Ectodermal cell (in vitro differentiated cells): ENCODE measurements at regions not wholly inside any gene's neighbourhood (a gene's known extent, or its start where the extent isn't known, plus 50 kb on each side); places are given as distances from the start of the nearest gene placed in this dataset.
"Not testable (repeated sequence)": the region's sequence is repeated elsewhere in the genome, so short reads cannot be mapped to it uniquely, and the experiment has no call there.

Experiments
- H3K27ac ChIP-seq: 2 replicates; pipeline ENCODE4 v1.7.0; 2013; ENCODE audit warnings: mild to moderate bottlenecking, low read depth, low read length; ENCODE audit not compliant: insufficient read depth, poor library complexity, severe bottlenecking
- H3K27me3 ChIP-seq: 2 replicates; pipeline ENCODE4 v1.7.0; 2013; ENCODE audit warnings: mild to moderate bottlenecking, low read length; ENCODE audit not compliant: insufficient read depth, control insufficient read depth, poor library complexity, severe bottlenecking
- H3K36me3 ChIP-seq: one replicate; pipeline ENCODE4 v1.7.0; 2013; ENCODE audit warnings: low read length; ENCODE audit not compliant: control insufficient read depth, insufficient read depth
- H3K4me1 ChIP-seq: one replicate; pipeline ENCODE4 v1.7.0; 2013; ENCODE audit warnings: low read length; ENCODE audit not compliant: control insufficient read depth, insufficient read depth
- H3K4me3 ChIP-seq: 2 replicates; pipeline ENCODE4 v1.7.0; 2013; ENCODE audit warnings: low read depth, low read length, control low read depth; ENCODE audit not compliant: insufficient read depth
- H3K9me3 ChIP-seq: 2 replicates; pipeline ENCODE4 v1.7.0; 2013; ENCODE audit warnings: mild to moderate bottlenecking, low read length, moderate library complexity; ENCODE audit not compliant: control insufficient read depth
- WGBS, 2 experiments: methylation state at CpG; one replicate each; pipeline ENCODE4 v1.1.7; 2013; ENCODE audit warnings: missing lambda C conversion rate in 2 of 2; 5-methylcytosine and 5-hydroxymethylcytosine counted together

- H3K27ac ChIP-seq: no peak overlapping the region
- H3K36me3 ChIP-seq: no peaks in the 10 kb centered on the region
- H3K4me1 ChIP-seq: no peaks in the 10 kb centered on the region
- 93% methylated on average over 3 of the region's 3 CpGs for WGBS, 2 experiments
- no peaks in the 10 kb centered on the region for H3K27me3 ChIP-seq
- H3K9me3 ChIP-seq: no peaks in the 10 kb centered on the region
- H3K4me3 ChIP-seq: no peak overlapping the region
Observed at GRCh38 chr7:65746398-65746669, 126.5 kb upstream of the VKORC1L1 start.

DNA sequence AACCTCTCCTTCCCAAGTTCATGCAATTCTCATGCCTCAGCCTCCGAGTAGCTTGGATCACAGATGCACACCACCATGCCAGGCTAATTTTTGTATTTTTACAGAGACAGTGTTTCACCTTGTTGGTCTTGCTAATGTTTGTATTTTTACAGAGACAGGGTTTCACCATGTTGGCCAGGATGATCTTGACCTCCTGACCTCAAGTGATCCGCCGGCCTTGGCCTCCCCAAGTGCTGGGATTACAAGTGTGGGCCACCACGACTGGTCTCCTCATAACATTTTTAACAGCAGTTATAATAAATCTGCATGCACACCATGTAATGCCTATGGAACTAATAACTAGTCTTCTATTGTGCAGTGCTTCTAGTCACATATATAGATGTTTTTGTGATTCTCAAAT is 123.8 kb upstream of the VKORC1L1 start:
- 92 to 94% methylated on average over 4 of the region's 4 CpGs for WGBS, 2 experiments
- Histone ChIP-seq H3K4me3 (no peak overlapping the region), H3K9me3 (no peaks in the 10 kb centered on the region), H3K4me1 (no peaks in the 10 kb centered on the region), H3K27me3 (no peaks in the 10 kb centered on the region), H3K36me3 (no peaks in the 10 kb centered on the region), H3K27ac (no peak overlapping the region)

DNA sequence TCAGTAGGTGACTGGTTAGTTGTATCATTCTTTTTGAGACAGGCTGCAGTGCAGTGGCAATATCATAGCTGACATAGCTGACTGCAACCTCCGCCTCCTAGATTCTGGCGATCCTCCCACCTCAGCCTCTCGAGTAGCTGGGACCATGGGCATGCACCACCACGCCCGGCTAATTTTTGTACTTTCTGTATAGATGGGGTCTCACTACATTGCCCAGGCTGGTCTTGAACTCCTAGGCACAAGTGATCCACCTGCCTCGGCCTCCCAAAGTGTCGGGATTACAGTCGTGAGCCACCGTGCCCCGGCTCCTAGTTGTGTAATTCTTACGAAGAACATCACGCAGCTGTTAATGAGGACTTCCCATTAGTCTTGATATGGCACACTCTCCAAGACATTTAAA is 123.4 kb upstream of the VKORC1L1 start:
- H3K9me3 ChIP-seq: no peaks in the 10 kb centered on the region
- no peaks in the 10 kb centered on the region for H3K36me3 ChIP-seq
- whole genome bisulfite sequencing, 2 experiments: 93 to 96% methylated on average over 12 of the region's 12 CpGs
- H3K27ac ChIP-seq: no peak overlapping the region
- no peaks in the 10 kb centered on the region for H3K4me1 ChIP-seq
- no peak overlapping the region for H3K4me3 ChIP-seq
- H3K27me3 ChIP-seq: no peaks in the 10 kb centered on the region

GRCh38 chr7:65750511-65751344 is 122.1 kb upstream of the VKORC1L1 start:
- H3K4me1 ChIP-seq: no peaks in the 10 kb centered on the region
- peak overlapping the region; percentile 60 for H3K27ac ChIP-seq
- peak overlapping the region; percentile 98 for H3K4me3 ChIP-seq
- no peaks in the 10 kb centered on the region for H3K27me3 ChIP-seq
- no peaks in the 10 kb centered on the region for H3K36me3 ChIP-seq
- H3K9me3 ChIP-seq: no peaks in the 10 kb centered on the region
- 0% methylated on average over 69 of the region's 69 CpGs for WGBS, 2 experiments

GRCh38 chr7:65754070-65754469 is 118.8 kb upstream of the VKORC1L1 start:
- 92 to 95% methylated on average over 4 to 5 of the region's 5 CpGs for WGBS, 2 experiments

DNA sequence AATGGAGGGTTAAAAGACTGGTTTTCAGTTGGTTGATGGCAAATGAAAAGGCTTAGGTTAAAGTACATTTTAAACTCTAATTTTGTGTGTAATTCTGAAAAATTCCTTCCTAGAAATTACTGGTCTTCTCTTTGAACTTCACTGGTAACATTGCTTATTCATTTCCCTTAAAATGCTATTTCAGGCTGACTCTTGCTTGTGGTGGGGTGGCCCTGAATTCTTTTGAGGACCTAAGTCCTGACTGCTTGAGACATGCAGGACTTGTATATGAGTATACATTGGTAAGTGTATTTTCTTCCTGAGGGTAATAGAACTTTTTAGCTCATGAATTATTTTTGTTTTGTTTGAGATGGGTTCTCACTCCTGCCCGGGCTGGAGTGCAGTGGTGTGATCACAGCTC is 113.9 kb upstream of the VKORC1L1 start:
- H3K36me3 ChIP-seq: not testable (repeated sequence)
- 100% methylated on average over 1 of the region's 1 CpG for WGBS, 2 experiments

More at GRCh38 chr7:65754070-65754469, 118.8 kb upstream of the VKORC1L1 start:
- not testable (repeated sequence) for H3K9me3 ChIP-seq, H3K27me3 ChIP-seq, H3K27ac ChIP-seq, H3K36me3 ChIP-seq, H3K4me1 ChIP-seq, H3K4me3 ChIP-seq

GRCh38 chr7:65762712-65763111 is 110.2 kb upstream of the VKORC1L1 start:
- not testable (repeated sequence) for H3K4me1 ChIP-seq, H3K4me3 ChIP-seq, H3K9me3 ChIP-seq, H3K27ac ChIP-seq, H3K36me3 ChIP-seq, H3K27me3 ChIP-seq
- WGBS, 2 experiments: 83 to 100% methylated on average over 1 to 2 of the region's 3 CpGs

More for the DNA sequence above, 113.9 kb upstream of the VKORC1L1 start:
- not testable (repeated sequence) for H3K9me3 ChIP-seq, H3K4me3 ChIP-seq, H3K27ac ChIP-seq, H3K4me1 ChIP-seq, H3K27me3 ChIP-seq

DNA sequence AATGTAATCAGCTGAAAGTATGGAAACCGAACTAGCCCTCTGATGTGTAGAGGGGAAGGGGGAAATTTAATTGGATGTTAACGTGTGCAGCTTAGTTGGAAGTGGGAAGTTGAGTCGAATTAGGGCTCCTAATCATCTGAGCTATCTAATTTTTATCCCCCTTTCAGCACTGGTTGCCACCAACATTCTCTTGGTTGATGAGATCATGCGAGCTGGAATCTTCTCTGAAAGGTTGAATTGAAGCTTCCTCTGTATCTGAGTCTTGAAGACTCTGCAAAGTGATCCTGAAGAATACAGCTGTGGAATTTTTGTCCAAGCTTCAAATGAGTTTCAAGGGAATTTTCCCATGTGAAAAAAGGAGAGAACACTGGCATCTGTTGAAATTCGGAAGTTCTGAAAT is 109.8 kb upstream of the VKORC1L1 start:
- H3K9me3 ChIP-seq, H3K4me3 ChIP-seq, H3K4me1 ChIP-seq, H3K27ac ChIP-seq, H3K36me3 ChIP-seq, H3K27me3 ChIP-seq: not testable (repeated sequence)
- WGBS, 2 experiments: 92 to 100% methylated on average over 2 to 4 of the region's 5 CpGs

DNA sequence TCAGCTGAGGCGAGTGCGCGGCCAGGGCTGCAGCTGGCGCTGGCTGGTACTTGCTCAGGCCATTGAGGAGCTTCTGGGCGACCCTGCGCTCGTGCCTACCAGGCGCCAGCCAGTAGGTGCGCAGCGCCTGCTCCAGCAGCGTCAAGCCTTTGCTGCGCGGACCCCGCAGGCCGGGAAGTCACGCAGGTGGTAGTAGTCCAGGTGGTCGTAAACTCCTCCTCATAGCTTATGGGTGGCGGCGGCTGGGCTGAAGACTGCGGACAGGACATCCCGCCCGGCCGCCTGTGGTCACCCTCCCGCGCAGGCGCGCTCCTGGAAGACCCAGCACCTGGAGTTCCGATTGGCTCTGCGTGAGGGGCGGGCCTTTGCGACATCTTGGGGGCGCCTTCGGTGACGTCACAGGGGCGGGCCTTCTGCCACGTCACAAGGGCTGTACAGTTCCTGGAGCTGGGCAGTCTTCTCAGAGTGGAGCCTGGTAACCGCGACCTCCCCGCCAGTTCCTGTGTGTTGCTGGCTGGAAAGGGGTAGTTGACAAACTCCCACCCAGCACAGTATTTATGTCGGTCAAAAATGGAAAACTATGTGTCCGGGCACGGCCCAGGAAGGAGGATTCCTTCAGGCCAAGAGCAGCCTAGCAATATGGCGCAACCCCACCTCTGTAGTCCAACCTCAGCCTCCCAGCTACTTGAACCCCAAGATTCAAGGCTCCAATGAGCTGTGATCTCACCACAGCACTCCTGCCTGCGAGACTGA is 102.2 kb upstream of the VKORC1L1 start:
- H3K36me3 ChIP-seq, H3K27me3 ChIP-seq, H3K4me1 ChIP-seq, H3K9me3 ChIP-seq: not testable (repeated sequence)
- Histone ChIP-seq H3K4me3 (peak overlapping the region; percentile 75), H3K27ac (peak overlapping the region; percentile 44)
- whole genome bisulfite sequencing, 2 experiments: 10 to 11% methylated on average over 40 to 44 of the region's 44 CpGs

- H3K9me3 ChIP-seq, H3K27me3 ChIP-seq, H3K36me3 ChIP-seq, H3K4me1 ChIP-seq, H3K27ac ChIP-seq: not testable (repeated sequence)
- WGBS, 2 experiments: 95 to 96% methylated on average over 17 of the region's 17 CpGs
- H3K4me3 ChIP-seq: peak overlapping the region; percentile 75
Observed at GRCh38 chr7:65771226-65771569, 101.7 kb upstream of the VKORC1L1 start.
